ENCODE measurements at regions not wholly inside any gene's neighbourhood (a gene's known extent, or its start where the extent isn't known, plus 50 kb on each side); places are given as distances from the start of the nearest gene placed in this dataset.

DNA sequence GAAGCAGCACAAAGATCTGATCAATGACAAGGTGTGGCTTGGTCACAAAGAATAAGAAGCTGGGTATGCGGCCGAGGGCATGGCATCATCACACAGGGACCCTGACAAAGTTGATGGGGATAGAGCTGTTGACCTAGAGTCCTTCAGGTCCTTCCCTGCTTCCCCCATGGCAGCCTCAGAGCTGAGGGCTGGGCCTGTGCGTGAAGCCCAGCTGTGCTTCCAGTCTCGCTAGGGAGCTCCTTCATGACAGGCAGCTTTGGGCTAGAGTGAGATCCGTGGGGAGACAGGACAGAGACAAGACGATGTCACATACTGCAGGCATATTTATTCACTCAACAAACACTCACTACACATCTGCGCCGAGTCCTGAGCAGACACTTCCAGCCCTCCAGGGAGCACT is 56.4 kb upstream of the NEURL1B start:
- 51% methylated on average over 5 of the region's 8 CpGs for WGBS (ENCODE audit: insufficient coverage, low coverage, low lambda C conversion rate, missing lambda C conversion rate)
- Histone ChIP-seq H3K27me3 (no peaks in the 10 kb centered on the region), H3K36me3 (no peaks in the 10 kb centered on the region), H3K9me3 (no peaks in the 10 kb centered on the region), H3K4me1 (no peaks in the 10 kb centered on the region), H3K27ac (peak overlapping the region in 1 of 3 donors; percentile 54), H3K4me3 (no peak overlapping the region)
- DNase-seq (no peak), ATAC-seq (no peak)
- intact Hi-C loops (cut with DNase I), result no loop called here
- no peak for TF ChIP-seq POLR2A (IDR thresholded peaks at IDR 0.05)
- TF ChIP-seq, protein P1, sequence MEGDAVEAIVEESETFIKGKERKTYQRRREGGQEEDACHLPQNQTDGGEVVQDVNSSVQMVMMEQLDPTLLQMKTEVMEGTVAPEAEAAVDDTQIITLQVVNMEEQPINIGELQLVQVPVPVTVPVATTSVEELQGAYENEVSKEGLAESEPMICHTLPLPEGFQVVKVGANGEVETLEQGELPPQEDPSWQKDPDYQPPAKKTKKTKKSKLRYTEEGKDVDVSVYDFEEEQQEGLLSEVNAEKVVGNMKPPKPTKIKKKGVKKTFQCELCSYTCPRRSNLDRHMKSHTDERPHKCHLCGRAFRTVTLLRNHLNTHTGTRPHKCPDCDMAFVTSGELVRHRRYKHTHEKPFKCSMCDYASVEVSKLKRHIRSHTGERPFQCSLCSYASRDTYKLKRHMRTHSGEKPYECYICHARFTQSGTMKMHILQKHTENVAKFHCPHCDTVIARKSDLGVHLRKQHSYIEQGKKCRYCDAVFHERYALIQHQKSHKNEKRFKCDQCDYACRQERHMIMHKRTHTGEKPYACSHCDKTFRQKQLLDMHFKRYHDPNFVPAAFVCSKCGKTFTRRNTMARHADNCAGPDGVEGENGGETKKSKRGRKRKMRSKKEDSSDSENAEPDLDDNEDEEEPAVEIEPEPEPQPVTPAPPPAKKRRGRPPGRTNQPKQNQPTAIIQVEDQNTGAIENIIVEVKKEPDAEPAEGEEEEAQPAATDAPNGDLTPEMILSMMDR (IDR thresholded peaks at IDR 0.05), result no peak

DNA sequence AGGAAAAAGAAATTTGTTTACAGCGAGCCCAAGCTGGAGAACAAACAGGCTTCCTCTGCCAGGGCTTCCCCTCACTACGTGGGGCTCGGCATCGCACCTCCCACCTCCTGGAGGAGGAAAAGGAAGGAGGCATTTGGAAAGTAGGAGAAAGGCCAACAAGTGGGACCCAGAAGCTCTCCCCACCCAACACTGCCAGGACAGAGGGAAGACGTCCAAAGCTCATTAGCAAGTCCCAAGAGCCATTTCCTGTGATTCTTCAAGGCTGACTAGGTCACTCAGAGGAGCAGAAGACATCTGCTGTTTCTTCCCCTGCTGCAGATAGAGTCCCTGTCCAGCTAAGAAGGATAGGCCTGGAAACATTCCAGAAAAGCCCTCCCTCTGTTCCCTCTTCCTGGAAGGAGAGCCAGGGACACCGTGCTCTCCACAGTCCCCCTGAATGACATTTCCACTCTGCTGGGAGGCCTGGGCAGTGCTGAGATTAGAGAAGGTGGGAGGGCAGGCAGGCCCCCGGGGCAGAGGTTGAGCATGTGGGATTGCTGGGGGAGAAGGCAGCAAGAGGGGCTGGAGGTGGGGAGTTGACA is 57.0 kb upstream of the NEURL1B start:
- DNase-seq, result peak in 1 of 3 donors; percentile 61
- WGBS (ENCODE audit: insufficient coverage, low coverage, low lambda C conversion rate, missing lambda C conversion rate), result 29% methylated on average over 6 of the region's 7 CpGs

DNA sequence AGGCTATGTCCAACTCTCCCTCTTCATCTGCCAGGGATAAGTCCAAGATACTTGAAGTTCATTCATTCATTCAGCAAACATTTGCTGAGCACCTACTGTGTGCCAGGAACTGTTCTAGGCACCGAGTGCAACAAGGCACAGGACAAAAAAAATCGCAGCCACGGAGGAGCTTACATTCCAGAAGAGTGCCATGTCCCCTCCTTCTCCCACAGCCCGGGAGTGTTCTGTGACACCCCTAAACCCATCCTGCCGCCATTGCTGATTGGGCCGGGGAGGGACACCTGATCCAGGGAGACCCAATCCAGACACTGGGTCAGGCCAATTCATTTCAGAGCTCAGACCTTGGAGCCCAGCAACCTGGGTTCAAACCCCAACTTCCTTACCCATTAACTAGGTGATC is 58.1 kb upstream of the NEURL1B start:
- Histone ChIP-seq H3K4me3 (no peak overlapping the region), H3K27me3 (no peaks in the 10 kb centered on the region), H3K4me1 (no peaks in the 10 kb centered on the region), H3K9me3 (no peaks in the 10 kb centered on the region), H3K36me3 (no peaks in the 10 kb centered on the region), H3K27ac (peak overlapping the region in 1 of 3 donors; percentile 74)
- intact Hi-C loops (cut with DNase I), result no loop called here
- DNase-seq (no peak), ATAC-seq (no peak)
- WGBS (ENCODE audit: insufficient coverage, low coverage, low lambda C conversion rate, missing lambda C conversion rate), result 64% methylated on average over 3 of the region's 6 CpGs
- TF ChIP-seq, protein P1 (IDR thresholded peaks at IDR 0.05), result no peak
- no peak for TF ChIP-seq POLR2A (IDR thresholded peaks at IDR 0.05)

More for the DNA sequence above, 57.0 kb upstream of the NEURL1B start:
- Histone ChIP-seq H3K4me3 (no peak overlapping the region), H3K36me3 (no peaks in the 10 kb centered on the region), H3K27ac (peak overlapping the region; percentile 24 to 74 (median 47)), H3K9me3 (no peaks in the 10 kb centered on the region), H3K27me3 (no peaks in the 10 kb centered on the region), H3K4me1 (no peaks in the 10 kb centered on the region)
- intact Hi-C loops (cut with DNase I), result no loop called here
- ATAC-seq, result peak; percentile 74 to 86 (median 84)
- no peak for TF ChIP-seq POLR2A (IDR thresholded peaks at IDR 0.05)
- TF ChIP-seq, protein P1 (IDR thresholded peaks at IDR 0.05), result no peak

DNA sequence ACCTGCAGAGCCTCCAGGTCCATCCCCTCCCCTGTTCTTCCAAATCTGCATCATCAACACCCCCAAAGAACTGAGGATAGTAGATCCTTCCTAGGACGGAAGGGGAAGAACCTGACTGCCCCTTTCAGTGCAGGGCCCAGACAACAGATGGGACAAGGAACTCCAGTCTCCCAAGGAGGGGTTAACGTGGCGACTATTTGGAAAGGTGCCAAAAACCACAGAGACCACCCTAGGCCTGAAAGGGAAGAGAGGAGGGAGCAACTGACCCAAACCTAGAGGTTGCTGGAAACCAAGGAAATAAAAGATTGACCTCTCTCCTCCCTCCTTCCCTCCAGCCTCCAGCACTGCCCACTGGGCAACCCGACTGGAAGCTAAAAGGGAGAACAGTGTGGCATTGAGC is 59.7 kb upstream of the NEURL1B start:
- intact Hi-C loops (cut with DNase I), result no loop called here
- Histone ChIP-seq H3K27ac (no peak overlapping the region), H3K27me3 (no peaks in the 10 kb centered on the region), H3K4me1 (no peaks in the 10 kb centered on the region), H3K36me3 (no peaks in the 10 kb centered on the region), H3K9me3 (no peaks in the 10 kb centered on the region), H3K4me3 (no peak overlapping the region)
- ATAC-seq, result no peak
- WGBS (ENCODE audit: insufficient coverage, low coverage, low lambda C conversion rate, missing lambda C conversion rate), result 37% methylated on average over 4 of the region's 4 CpGs
- TF ChIP-seq POLR2A (IDR thresholded peaks at IDR 0.05), result no peak
- TF ChIP-seq, protein P1 (IDR thresholded peaks at IDR 0.05), result no peak
- no peak for DNase-seq

Data from right lobe of liver (tissue), 6 donors.